ENCODE measurements at regions not wholly inside any gene's neighbourhood (a gene's known extent, or its start where the extent isn't known, plus 50 kb on each side); places are given as distances from the start of the nearest gene placed in this dataset.

- no peak overlapping the region for H2AFZ ChIP-seq (ENCODE audit: low read depth, low read length)
- H3K36me3 ChIP-seq (replicated peaks; ENCODE audit: low read depth, low read length), result no peaks in the 10 kb centered on the region
- H3K9me3 ChIP-seq (ENCODE audit: insufficient read depth, low read length), result no peaks in the 10 kb centered on the region
- no peak overlapping the region for H3K9ac ChIP-seq (ENCODE audit: low read length)
- H3K27ac ChIP-seq (ENCODE audit: low read length), result no peak overlapping the region
- H3K4me3 ChIP-seq (ENCODE audit: low read length), result no peak overlapping the region
- no peaks in the 10 kb centered on the region for H3K79me2 ChIP-seq (ENCODE audit: low read length)
- TF ChIP-seq, protein P1, sequence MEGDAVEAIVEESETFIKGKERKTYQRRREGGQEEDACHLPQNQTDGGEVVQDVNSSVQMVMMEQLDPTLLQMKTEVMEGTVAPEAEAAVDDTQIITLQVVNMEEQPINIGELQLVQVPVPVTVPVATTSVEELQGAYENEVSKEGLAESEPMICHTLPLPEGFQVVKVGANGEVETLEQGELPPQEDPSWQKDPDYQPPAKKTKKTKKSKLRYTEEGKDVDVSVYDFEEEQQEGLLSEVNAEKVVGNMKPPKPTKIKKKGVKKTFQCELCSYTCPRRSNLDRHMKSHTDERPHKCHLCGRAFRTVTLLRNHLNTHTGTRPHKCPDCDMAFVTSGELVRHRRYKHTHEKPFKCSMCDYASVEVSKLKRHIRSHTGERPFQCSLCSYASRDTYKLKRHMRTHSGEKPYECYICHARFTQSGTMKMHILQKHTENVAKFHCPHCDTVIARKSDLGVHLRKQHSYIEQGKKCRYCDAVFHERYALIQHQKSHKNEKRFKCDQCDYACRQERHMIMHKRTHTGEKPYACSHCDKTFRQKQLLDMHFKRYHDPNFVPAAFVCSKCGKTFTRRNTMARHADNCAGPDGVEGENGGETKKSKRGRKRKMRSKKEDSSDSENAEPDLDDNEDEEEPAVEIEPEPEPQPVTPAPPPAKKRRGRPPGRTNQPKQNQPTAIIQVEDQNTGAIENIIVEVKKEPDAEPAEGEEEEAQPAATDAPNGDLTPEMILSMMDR (IDR thresholded peaks at IDR 0.05; ENCODE audit: low read depth, low read length), result no peak
- no peak for TF ChIP-seq EZH2phosphoT487 (IDR thresholded peaks at IDR 0.05; ENCODE audit: low read depth)
- H4K20me1 ChIP-seq (ENCODE audit: insufficient read depth, low read length), result no peaks in the 10 kb centered on the region
- H3K27me3 ChIP-seq (ENCODE audit: low read depth, low read length), result peaks cover 6% of the 10 kb centered on the region; the same call in 1 of the 2 replicates
- no peaks in the 10 kb centered on the region for H3K4me1 ChIP-seq (ENCODE audit: low read length)
- no peak overlapping the region for H3K4me2 ChIP-seq (ENCODE audit: low read length)
Measured at GRCh38 chr19:30303131-30303654, 69.0 kb upstream of the ZNF536 start.

DNA sequence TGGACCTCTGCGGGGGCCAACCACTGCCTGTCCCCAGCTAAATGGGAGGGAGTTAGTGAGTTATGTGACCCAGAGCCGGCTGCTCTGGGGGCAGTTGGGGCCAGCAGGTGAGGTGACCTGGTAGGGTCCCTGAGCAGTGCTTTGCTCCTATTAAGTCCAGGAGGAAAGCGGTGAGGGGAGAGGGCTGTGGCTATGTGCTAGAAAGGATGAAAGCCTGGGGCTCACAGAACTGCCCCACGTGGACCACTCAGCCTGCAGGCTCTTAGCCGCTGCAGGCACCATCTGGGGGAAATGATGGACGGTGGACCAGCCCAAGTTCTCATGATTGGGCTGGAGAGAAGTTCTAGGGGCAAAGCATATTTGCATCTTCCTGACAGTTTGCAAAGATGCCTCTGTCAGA lies 67.6 kb upstream of the ZNF536 start:
- H3K4me2 ChIP-seq (ENCODE audit: low read length), result no peak overlapping the region
- no peaks in the 10 kb centered on the region for H3K79me2 ChIP-seq (ENCODE audit: low read length)
- peaks cover 6% of the 10 kb centered on the region; the same call in 1 of the 2 replicates for H3K27me3 ChIP-seq (ENCODE audit: low read depth, low read length)

DNA sequence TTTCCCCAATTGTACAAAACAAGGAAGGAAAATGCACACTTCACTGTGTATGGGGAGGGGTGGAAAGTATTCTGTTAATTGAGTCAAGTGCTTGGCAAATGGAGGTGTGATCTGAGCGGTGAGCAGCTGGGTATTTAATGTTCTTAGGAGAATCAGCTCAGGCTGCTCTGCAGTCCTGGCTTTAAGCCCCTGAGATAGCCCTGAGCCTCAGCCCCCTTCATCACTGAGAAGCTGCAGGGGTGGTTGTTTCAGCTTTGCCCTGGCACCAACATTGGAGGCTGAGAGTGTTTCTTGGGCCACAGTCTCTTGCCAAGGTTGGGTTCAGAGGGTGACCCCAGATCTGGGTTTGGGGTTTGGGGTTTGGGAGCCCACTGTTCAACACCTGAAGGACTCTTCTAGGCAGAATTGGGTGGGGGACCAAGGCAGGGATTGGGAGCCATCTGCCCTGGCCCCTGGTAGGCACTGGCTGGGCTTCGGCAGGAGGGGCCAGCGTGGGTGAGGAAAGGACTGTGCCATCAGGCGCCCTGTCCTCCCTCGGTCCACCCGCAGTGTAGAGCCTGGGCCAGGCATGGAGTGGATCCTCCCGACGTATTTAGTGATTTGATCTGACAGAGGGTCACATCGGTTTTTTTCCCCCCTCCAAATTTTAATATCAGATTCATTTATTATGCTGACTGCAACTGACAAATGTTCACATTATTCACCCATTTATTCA lies 66.7 kb upstream of the ZNF536 start:
- Histone ChIP-seq H3K27ac (ENCODE audit: low read length) (no peak overlapping the region), H3K4me3 (ENCODE audit: low read length) (no peak overlapping the region), H3K9me3 (ENCODE audit: insufficient read depth, low read length) (no peaks in the 10 kb centered on the region), H4K20me1 (ENCODE audit: insufficient read depth, low read length) (no peaks in the 10 kb centered on the region), H3K27me3 (ENCODE audit: low read depth, low read length) (peaks cover 6% of the 10 kb centered on the region; the same call in 1 of the 2 replicates), H3K79me2 (ENCODE audit: low read length) (no peaks in the 10 kb centered on the region), H2AFZ (ENCODE audit: low read depth, low read length) (no peak overlapping the region), H3K4me1 (ENCODE audit: low read length) (no peaks in the 10 kb centered on the region), H3K4me2 (ENCODE audit: low read length) (no peak overlapping the region), H3K9ac (ENCODE audit: low read length) (no peak overlapping the region), H3K36me3 (replicated peaks; ENCODE audit: low read depth, low read length) (no peaks in the 10 kb centered on the region)
- TF ChIP-seq EZH2phosphoT487 (IDR thresholded peaks at IDR 0.05; ENCODE audit: low read depth), result no peak

More for the DNA sequence above, 67.6 kb upstream of the ZNF536 start:
- Histone ChIP-seq H3K9me3 (ENCODE audit: insufficient read depth, low read length) (no peaks in the 10 kb centered on the region), H3K9ac (ENCODE audit: low read length) (no peak overlapping the region), H3K4me1 (ENCODE audit: low read length) (no peaks in the 10 kb centered on the region), H3K4me3 (ENCODE audit: low read length) (no peak overlapping the region), H3K27ac (ENCODE audit: low read length) (no peak overlapping the region), H2AFZ (ENCODE audit: low read depth, low read length) (no peak overlapping the region), H3K36me3 (replicated peaks; ENCODE audit: low read depth, low read length) (no peaks in the 10 kb centered on the region), H4K20me1 (ENCODE audit: insufficient read depth, low read length) (no peaks in the 10 kb centered on the region)
- TF ChIP-seq, protein P1 (IDR thresholded peaks at IDR 0.05; ENCODE audit: low read depth, low read length), result no peak
- no peak for TF ChIP-seq EZH2phosphoT487 (IDR thresholded peaks at IDR 0.05; ENCODE audit: low read depth)

- H3K4me1 ChIP-seq (ENCODE audit: low read length), result no peaks in the 10 kb centered on the region
- no peaks in the 10 kb centered on the region for H3K9me3 ChIP-seq (ENCODE audit: insufficient read depth, low read length)
- H3K4me3 ChIP-seq (ENCODE audit: low read length), result no peak overlapping the region
- TF ChIP-seq, protein P1 (IDR thresholded peaks at IDR 0.05; ENCODE audit: low read depth, low read length), result no peak
- no peak for TF ChIP-seq EZH2phosphoT487 (IDR thresholded peaks at IDR 0.05; ENCODE audit: low read depth)
- no peak overlapping the region for H3K27ac ChIP-seq (ENCODE audit: low read length)
- no peaks in the 10 kb centered on the region for H3K79me2 ChIP-seq (ENCODE audit: low read length)
- peaks cover 6% of the 10 kb centered on the region; the same call in 1 of the 2 replicates for H3K27me3 ChIP-seq (ENCODE audit: low read depth, low read length)
- H3K4me2 ChIP-seq (ENCODE audit: low read length), result no peak overlapping the region
- H3K9ac ChIP-seq (ENCODE audit: low read length), result no peak overlapping the region
- H2AFZ ChIP-seq (ENCODE audit: low read depth, low read length), result no peak overlapping the region
- H3K36me3 ChIP-seq (replicated peaks; ENCODE audit: low read depth, low read length), result no peaks in the 10 kb centered on the region
- H4K20me1 ChIP-seq (ENCODE audit: insufficient read depth, low read length), result no peaks in the 10 kb centered on the region
Measured at GRCh38 chr19:30307191-30307974, 64.8 kb upstream of the ZNF536 start.

All from OCI-LY3 (cell line).